Fibroblast of peridontal ligament (primary cell): ENCODE measurements at regions not wholly inside any gene's neighbourhood (a gene's known extent, or its start where the extent isn't known, plus 50 kb on each side); places are given as distances from the start of the nearest gene placed in this dataset.
A peak's percentile ranks its signal among the peaks of the same experiment; 100 is the strongest.

Source experiments
- DNase-seq: peaks from one replicate; pipeline ENCODE4 v3.0.0-alpha.2; 2010; ENCODE audit errors: extremely low read depth

DNA sequence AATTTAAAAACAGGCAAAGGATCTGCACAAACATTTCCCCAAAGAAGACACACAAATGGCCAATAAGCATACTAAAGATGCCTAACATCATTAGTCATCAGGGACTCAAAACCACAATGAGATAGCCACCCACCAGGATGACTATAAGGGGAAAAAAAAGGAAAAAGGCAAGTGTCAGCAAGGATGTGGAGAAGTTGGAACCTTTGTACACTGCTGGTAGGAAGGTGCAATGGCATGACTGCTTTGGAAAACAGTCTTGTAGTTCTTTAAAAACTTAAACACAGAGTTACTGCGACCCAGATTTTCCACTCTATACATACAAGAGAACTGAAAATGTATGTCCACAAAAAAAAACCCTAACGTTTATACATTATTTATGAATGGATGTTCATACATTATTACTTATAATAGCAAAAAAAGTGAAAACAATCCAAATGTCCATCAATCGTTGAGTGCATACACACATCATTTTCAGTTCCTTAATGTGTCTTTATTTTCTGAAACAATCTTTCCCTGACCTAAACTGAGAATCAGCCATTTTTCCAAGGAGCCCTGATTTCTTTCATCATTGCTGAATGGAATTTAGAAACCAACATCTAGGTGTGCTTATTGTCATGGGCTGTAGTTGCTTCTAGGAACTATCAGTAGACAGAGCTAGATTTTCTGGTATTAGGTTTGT, 64.7 kb upstream of the TLK1 start:
- peak; percentile 79 for DNase-seq

DNA sequence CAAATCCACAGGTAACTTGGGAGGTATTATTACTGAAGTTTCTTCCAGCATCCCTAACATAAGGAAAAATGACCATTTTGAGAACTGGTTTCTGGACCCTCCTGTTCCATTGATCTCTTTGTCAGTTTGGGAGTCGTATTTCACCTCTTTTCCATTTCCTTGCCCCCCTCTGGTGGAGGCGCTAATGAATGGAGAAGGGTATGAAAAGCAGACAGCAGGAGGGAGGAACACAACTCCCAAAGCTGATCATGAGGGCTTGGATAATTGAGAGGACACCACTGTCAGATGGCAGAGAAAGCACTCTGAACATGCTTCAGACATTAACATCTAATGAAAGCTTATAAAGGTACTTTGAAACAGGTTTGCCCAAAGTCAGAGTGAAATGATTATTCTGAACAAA, 56.6 kb upstream of the TLK1 start:
- DNase-seq, result no peak

DNA sequence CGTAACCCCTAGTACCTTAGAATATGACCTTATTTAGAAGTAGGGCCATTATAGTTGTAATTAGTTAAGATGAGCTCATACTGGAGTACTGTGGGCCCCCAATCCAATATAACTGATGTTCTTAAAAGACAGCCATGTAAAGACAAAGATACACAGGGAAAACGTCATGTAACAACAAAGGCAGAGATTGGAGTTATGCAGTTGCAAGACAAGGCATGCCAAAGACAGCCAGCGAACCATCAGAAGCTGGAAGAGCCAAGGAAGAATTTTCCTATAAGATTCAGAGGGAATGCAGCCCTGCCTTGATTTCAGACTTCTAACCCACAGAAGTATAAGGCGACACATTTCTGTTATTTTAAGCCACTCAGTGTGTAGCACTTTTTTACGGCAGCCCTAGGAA, 55.9 kb upstream of the TLK1 start:
- no peak for DNase-seq

DNA sequence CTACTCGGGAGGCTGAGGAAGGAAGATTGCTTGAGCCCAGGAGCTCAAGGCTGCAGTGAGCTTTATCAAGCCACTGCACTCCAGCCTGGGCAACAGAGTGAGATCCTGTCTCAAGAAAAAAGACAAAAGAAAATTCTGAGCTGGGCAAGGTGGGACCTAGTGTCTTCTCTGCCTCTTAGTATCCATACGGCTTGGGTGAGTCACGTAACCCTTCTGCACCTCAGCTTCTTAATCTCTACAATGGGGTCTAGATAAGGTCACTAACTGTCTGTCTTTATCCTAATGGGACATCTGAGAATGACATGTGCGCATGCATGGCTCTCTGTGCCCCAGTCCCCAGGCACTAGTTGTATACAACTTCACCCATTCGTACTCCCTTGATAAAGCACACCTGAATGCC, 53.4 kb upstream of the TLK1 start:
- DNase-seq, result no peak

DNA sequence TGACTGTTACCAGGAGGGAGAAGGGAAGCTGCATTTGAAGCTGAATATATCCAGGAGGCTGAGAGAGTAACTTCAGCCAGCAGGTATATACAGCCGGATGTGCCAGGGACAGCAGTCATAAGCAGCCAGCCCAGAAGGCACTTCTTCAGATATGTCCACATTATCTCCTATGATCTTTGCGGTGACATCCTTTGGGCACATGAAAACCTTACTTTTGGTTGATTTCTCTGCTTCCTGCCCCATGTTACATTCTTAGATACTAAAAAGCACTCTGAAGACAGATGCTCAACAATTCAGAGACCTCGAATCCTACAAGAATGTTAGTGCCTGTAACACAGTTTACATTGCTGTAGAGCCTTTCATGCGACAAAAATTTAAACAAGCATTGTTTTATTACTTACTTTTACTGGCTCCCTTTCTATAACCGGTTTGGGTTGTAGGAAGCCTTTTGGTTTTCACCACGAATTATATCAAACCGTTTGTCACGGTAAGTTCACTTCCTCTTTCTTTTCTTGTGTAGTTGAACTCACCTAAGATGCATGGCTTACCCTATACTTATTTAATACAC, 50.3 kb upstream of the TLK1 start:
- peak; percentile 29 for DNase-seq
